ENCODE measurements at regions not wholly inside any gene's neighbourhood (a gene's known extent, or its start where the extent isn't known, plus 50 kb on each side); places are given as distances from the start of the nearest gene placed in this dataset.

GRCh38 chr3:34106879-34107278, 308.4 kb downstream of the PDCD6IP start:
- TF ChIP-seq POLR2A (IDR thresholded peaks at IDR 0.05), result no peak
- TF ChIP-seq, protein P1, sequence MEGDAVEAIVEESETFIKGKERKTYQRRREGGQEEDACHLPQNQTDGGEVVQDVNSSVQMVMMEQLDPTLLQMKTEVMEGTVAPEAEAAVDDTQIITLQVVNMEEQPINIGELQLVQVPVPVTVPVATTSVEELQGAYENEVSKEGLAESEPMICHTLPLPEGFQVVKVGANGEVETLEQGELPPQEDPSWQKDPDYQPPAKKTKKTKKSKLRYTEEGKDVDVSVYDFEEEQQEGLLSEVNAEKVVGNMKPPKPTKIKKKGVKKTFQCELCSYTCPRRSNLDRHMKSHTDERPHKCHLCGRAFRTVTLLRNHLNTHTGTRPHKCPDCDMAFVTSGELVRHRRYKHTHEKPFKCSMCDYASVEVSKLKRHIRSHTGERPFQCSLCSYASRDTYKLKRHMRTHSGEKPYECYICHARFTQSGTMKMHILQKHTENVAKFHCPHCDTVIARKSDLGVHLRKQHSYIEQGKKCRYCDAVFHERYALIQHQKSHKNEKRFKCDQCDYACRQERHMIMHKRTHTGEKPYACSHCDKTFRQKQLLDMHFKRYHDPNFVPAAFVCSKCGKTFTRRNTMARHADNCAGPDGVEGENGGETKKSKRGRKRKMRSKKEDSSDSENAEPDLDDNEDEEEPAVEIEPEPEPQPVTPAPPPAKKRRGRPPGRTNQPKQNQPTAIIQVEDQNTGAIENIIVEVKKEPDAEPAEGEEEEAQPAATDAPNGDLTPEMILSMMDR (IDR thresholded peaks at IDR 0.05), result peak in 3 of 6 experiments; percentile 41 to 51 (median 44)

Measured in esophagus squamous epithelium (tissue), 4 donors.